ENCODE measurements at regions not wholly inside any gene's neighbourhood (a gene's known extent, or its start where the extent isn't known, plus 50 kb on each side); places are given as distances from the start of the nearest gene placed in this dataset.

GRCh38 chr7:13060173-13060572, 372.7 kb downstream of the ARL4A start:
- TF ChIP-seq EZH2 (IDR thresholded peaks at IDR 0.05; ENCODE audit: insufficient read depth, poor library complexity, severe bottlenecking): no peak
- TF ChIP-seq EZH2phosphoT487 (IDR thresholded peaks at IDR 0.05; ENCODE audit: insufficient read depth, low read depth): no peak

All from GM23248 (cell line).